ENCODE measurements at regions not wholly inside any gene's neighbourhood (a gene's known extent, or its start where the extent isn't known, plus 50 kb on each side); places are given as distances from the start of the nearest gene placed in this dataset.
A peak's percentile ranks its signal among the peaks of the same experiment; 100 is the strongest.

GRCh38 chr1:214205053-214205452 lies 75.9 kb upstream of the SMYD2 start (continued):
- TF ChIP-seq ETS1 (IDR thresholded peaks at IDR 0.05) (no peak), REST (IDR thresholded peaks at IDR 0.05; ENCODE audit: unreplicated experiment) (no peak), POLR2AphosphoS5 (IDR thresholded peaks at IDR 0.05; ENCODE audit: low read depth) (no peak), STAT1 (IDR thresholded peaks at IDR 0.05; ENCODE audit: unreplicated experiment) (no peak), EZH2 (IDR thresholded peaks at IDR 0.05; ENCODE audit: low read depth, unreplicated experiment) (no peak)

- Histone ChIP-seq H3K27ac (ENCODE audit: low read depth) (no peak overlapping the region), H3K4me3 (no peak overlapping the region), H3K4me1 (ENCODE audit: insufficient read depth) (0 out of 2 replicates have a peak, but pooled peaks cover 5% of the 10 kb centered on the region), H3K4me2 (no peak overlapping the region), H4K20me1 (replicated peaks; ENCODE audit: insufficient read depth) (no peaks in the 10 kb centered on the region), H3K79me2 (replicated peaks; ENCODE audit: insufficient read depth) (no peaks in the 10 kb centered on the region), H2AFZ (peak overlapping the region; percentile 79; the same call in 1 of the 2 replicates), H3K36me3 (ENCODE audit: insufficient read depth) (no peaks in the 10 kb centered on the region), H3F3A (replicated peaks; ENCODE audit: low read depth) (no peaks in the 10 kb centered on the region), H3K27me3 (ENCODE audit: insufficient read depth) (no peaks in the 10 kb centered on the region), H3K9me2 (ENCODE audit: insufficient read depth) (no peaks in the 10 kb centered on the region)
- no peak for TF ChIP-seq REST (IDR thresholded peaks at IDR 0.05; ENCODE audit: unreplicated experiment)
- TF ChIP-seq ZNF331 (CRISPR knock-in tag; IDR thresholded peaks at IDR 0.05; ENCODE audit: low read depth): no peak
- TF ChIP-seq EZH2phosphoT487 (IDR thresholded peaks at IDR 0.05; ENCODE audit: unreplicated experiment): no peak
- TF ChIP-seq CTCF (conservative IDR thresholded peaks at IDR 0.05; ENCODE audit: low read depth in 2 of 2): no peak
- no peak for TF ChIP-seq STAT1 (IDR thresholded peaks at IDR 0.05; ENCODE audit: unreplicated experiment)
- TF ChIP-seq ETS1 (IDR thresholded peaks at IDR 0.05): no peak
- no peak for TF ChIP-seq POLR2AphosphoS5 (IDR thresholded peaks at IDR 0.05; ENCODE audit: low read depth)
- DNase-seq (ENCODE audit: low spot score) (no peak), ATAC-seq (peak; percentile 34; the same call in 2 of the 3 replicates)
- Mint-ChIP-seq H3K4me3 (no peak overlapping the region), H3K4me1 (peaks cover 26% of the 10 kb centered on the region; the same call in 2 of the 3 replicates), H3K27ac (no peak overlapping the region), H3K27me3 (ENCODE audit: insufficient read depth, low read depth, poor library complexity) (no peaks in the 10 kb centered on the region), H3K36me3 (ENCODE audit: low read depth) (no peaks in the 10 kb centered on the region), H3K9me3 (no peaks in the 10 kb centered on the region)
These were observed 72.5 kb upstream of the SMYD2 start for GRCh38 chr1:214208460-214208859.

Data from GM23338 (cell line).